ENCODE measurements at regions not wholly inside any gene's neighbourhood (a gene's known extent, or its start where the extent isn't known, plus 50 kb on each side); places are given as distances from the start of the nearest gene placed in this dataset.
"Not testable (repeated sequence)": the region's sequence is repeated elsewhere in the genome, so short reads cannot be mapped to it uniquely, and the experiment has no call there.

DNA sequence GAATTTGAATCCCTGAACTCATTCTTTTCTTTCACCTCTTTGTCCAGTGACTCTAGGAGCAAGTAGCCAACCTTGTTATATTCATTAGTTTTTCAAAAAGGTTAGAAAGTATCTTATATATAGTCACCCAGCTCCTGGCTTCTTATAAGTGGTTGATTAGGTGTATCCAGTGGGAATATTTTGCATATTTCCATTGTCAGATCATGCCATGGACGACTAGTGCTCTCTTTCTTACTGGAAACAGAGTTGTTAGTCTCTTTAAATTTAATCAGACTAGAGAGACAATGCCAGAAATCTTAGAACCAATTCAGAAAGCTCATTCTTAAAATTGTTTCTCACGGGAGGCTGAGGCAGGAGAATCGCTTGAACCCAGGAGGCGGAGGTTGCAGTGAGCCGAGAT lies 73.4 kb downstream of the CHRD start:
- TF ChIP-seq ZFX (IDR thresholded peaks at IDR 0.05; ENCODE audit: borderline replicate concordance), result no peak
- no peak for TF ChIP-seq CTCF (IDR thresholded peaks at IDR 0.05)
- H3K27ac ChIP-seq, result no peak overlapping the region

DNA sequence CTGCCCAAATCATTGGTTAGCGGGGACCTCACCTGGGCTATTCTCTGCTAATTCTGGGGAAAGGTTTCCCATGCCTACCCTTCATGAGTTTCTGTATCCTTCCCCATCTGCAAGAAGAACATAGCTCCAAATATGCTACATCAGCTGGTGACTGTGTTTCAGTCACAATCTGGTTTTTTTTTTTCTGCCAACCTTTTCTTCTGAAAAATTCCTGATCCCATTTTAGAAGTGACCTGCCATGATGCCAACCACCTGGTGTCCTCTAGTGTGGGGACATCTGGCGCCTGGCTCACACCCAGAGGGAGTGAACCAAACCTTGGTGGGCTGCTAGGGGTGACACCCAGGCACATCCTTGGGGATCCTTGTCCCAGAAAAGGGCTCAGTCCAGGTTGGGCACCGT lies 76.1 kb downstream of the CHRD start:
- H3K27ac ChIP-seq, result no peak overlapping the region
- TF ChIP-seq CTCF (IDR thresholded peaks at IDR 0.05), result no peak
- TF ChIP-seq ZFX (IDR thresholded peaks at IDR 0.05; ENCODE audit: borderline replicate concordance), result no peak

- H3K27ac ChIP-seq, result no peak overlapping the region
- TF ChIP-seq ZFX (IDR thresholded peaks at IDR 0.05; ENCODE audit: borderline replicate concordance) (no peak), CTCF (IDR thresholded peaks at IDR 0.05) (no peak)
Observed at GRCh38 chr3:184456476-184456875, 76.6 kb downstream of the CHRD start.

- TF ChIP-seq CTCF (IDR thresholded peaks at IDR 0.05) (no peak), ZFX (IDR thresholded peaks at IDR 0.05; ENCODE audit: borderline replicate concordance) (no peak)
- no peak overlapping the region for H3K27ac ChIP-seq
Observed at GRCh38 chr3:184457329-184457728, 77.5 kb downstream of the CHRD start.

GRCh38 chr3:184457784-184458377 lies 78.0 kb downstream of the CHRD start:
- not testable (repeated sequence) for H3K27ac ChIP-seq

DNA sequence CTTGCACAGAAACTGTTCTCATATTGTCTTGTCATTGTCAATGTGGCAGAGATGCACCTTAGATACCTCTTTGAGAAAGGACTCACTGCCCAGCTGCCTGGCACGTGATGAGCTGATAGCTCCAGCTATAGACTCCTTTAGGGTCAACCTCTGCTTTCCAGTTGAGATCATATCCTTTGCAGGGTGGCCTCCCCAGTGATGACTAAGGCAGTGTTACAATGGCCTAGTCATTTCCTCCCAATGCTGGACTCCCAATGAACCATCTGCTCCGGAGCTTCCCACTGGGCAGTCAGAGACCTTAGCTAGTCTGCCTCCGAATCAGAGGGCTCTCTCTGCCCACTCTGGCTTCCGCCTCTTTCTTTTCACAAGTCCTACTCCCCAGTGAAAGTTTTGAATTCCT lies 79.5 kb downstream of the CHRD start:
- TF ChIP-seq ZFX (IDR thresholded peaks at IDR 0.05; ENCODE audit: borderline replicate concordance) (no peak), CTCF (IDR thresholded peaks at IDR 0.05) (no peak)
- no peak overlapping the region for H3K27ac ChIP-seq

- TF ChIP-seq CTCF (IDR thresholded peaks at IDR 0.05), result no peak
- TF ChIP-seq ZFX (IDR thresholded peaks at IDR 0.05; ENCODE audit: borderline replicate concordance), result no peak
- H3K27ac ChIP-seq, result no peak overlapping the region
Observed at GRCh38 chr3:184460276-184460675, 80.4 kb downstream of the CHRD start.

GRCh38 chr3:184461219-184461618 lies 81.4 kb downstream of the CHRD start:
- no peak overlapping the region for H3K27ac ChIP-seq
- TF ChIP-seq CTCF (IDR thresholded peaks at IDR 0.05) (no peak), ZFX (IDR thresholded peaks at IDR 0.05; ENCODE audit: borderline replicate concordance) (no peak)

Measured in 22Rv1 (cell line).